ENCODE measurements at regions not wholly inside any gene's neighbourhood (a gene's known extent, or its start where the extent isn't known, plus 50 kb on each side); places are given as distances from the start of the nearest gene placed in this dataset.
A peak's percentile ranks its signal among the peaks of the same experiment; 100 is the strongest.

- DNase-seq = no peak
Observed at GRCh38 chr7:22676385-22676784, 50.6 kb upstream of the IL6 start.

GRCh38 chr7:22675917-22676343 is 51.1 kb upstream of the IL6 start:
- DNase-seq = peak; percentile 31 to 49

- no peak for DNase-seq
Observed at GRCh38 chr7:22675421-22675820, 51.6 kb upstream of the IL6 start.

GRCh38 chr7:22672846-22673680 is 53.9 kb upstream of the IL6 start:
- no peak for DNase-seq

- DNase-seq = no peak
Observed at GRCh38 chr7:22671177-22671879, 55.7 kb upstream of the IL6 start.

GRCh38 chr7:22670422-22670815 is 56.6 kb upstream of the IL6 start:
- DNase-seq = no peak

- DNase-seq = no peak
Observed at GRCh38 chr7:22669692-22670421, 57.1 kb upstream of the IL6 start.

GRCh38 chr7:22668971-22669401 is 58.0 kb upstream of the IL6 start:
- DNase-seq = no peak

- DNase-seq = no peak
Observed at GRCh38 chr7:22667562-22668239, 59.3 kb upstream of the IL6 start.

GRCh38 chr7:22667187-22667561 is 59.8 kb upstream of the IL6 start:
- no peak for DNase-seq

GRCh38 chr7:22666732-22667131 is 60.3 kb upstream of the IL6 start:
- DNase-seq = no peak

- DNase-seq = peak; percentile 36 to 42
Observed at GRCh38 chr7:22665923-22666322, 61.1 kb upstream of the IL6 start.

GRCh38 chr7:22664988-22665798 is 61.8 kb upstream of the IL6 start:
- no peak for DNase-seq

- no peak for DNase-seq
Observed at GRCh38 chr7:22663721-22664120, 63.3 kb upstream of the IL6 start.

GRCh38 chr7:22663357-22663718 is 63.7 kb upstream of the IL6 start:
- peak; percentile 15 to 31 for DNase-seq

- DNase-seq = no peak
Observed at GRCh38 chr7:22662556-22663356, 64.2 kb upstream of the IL6 start.

- no peak for DNase-seq
Observed at GRCh38 chr7:22662036-22662435, 65.0 kb upstream of the IL6 start.

GRCh38 chr7:22660732-22661131 is 66.3 kb upstream of the IL6 start:
- DNase-seq = no peak

- no peak for DNase-seq
Observed at GRCh38 chr7:22660293-22660692, 66.7 kb upstream of the IL6 start.

- DNase-seq = no peak
Observed at GRCh38 chr7:22659741-22660140, 67.3 kb upstream of the IL6 start.

- DNase-seq = no peak
Observed at GRCh38 chr7:22658031-22658430, 69.0 kb upstream of the IL6 start.
